B cell (primary cell): ENCODE measurements at regions not wholly inside any gene's neighbourhood (a gene's known extent, or its start where the extent isn't known, plus 50 kb on each side); places are given as distances from the start of the nearest gene placed in this dataset.

Experiments used
- ATAC-seq: fragments of 200-7000 bp; cut with Tn5 transposase; one replicate; pipeline ENCODE4 v1.10.0; 2021; ENCODE audit warnings: low read depth, mild to moderate bottlenecking, moderate number of reproducible peaks, moderate library complexity
- CTCF ChIA-PET: fragments of 350-600 bp; sonication (Branson Sonifier 250); formaldehyde crosslinking; loops from one replicate; lab custom pipeline; 2021; ENCODE audit warnings: antibody characterized with exemption, inconsistent platforms; lab: Charles Lee
- POLR2A ChIA-PET: fragments of 350-600 bp; sonication (Branson Sonifier 250); formaldehyde crosslinking; loops from one replicate; lab custom pipeline; 2021; ENCODE audit warnings: antibody characterized with exemption; lab: Charles Lee
- DNase-seq: peaks from one replicate; pipeline ENCODE4 v3.0.0; 2013
- H2AFZ ChIP-seq: 2 replicates; pipeline ENCODE4 v1.6.1; 2012; ENCODE audit warnings: mild to moderate bottlenecking, low read depth, low read length; ENCODE audit not compliant: insufficient read depth, poor library complexity, severe bottlenecking
- H3K27ac ChIP-seq, 2 donors: 1 replicate in 1 of 2; 2 replicates in 1 of 2; pipeline ENCODE4 v1.5.1; 2012 to 2013; ENCODE audit warnings: low read length in 2 of 2, mild to moderate bottlenecking in 2 of 2, moderate library complexity in 1 of 2
- H3K27me3 ChIP-seq, 4 experiments: fragments of 200-600 bp in 1 of 4; sonication (generic) in 1 of 4; replicated peaks in 1 of 4; 1 replicate in 2 of 4; 2 replicates in 2 of 4; pipeline versions ENCODE4 v1.6.1 to v1.7.0; 2013 to 2016; ENCODE audit warnings: low read length in 3 of 4, mild to moderate bottlenecking in 2 of 4, mixed read lengths in 1 of 4, moderate library complexity in 1 of 4; ENCODE audit not compliant: insufficient read depth in 4 of 4, control insufficient read depth in 3 of 4; ENCODE audit errors: control extremely low read depth in 1 of 4
- H3K36me3 ChIP-seq, 2 experiments: replicated peaks in 1 of 2; 1 replicate in 1 of 2; 2 replicates in 1 of 2; pipeline versions ENCODE4 v1.6.1 to v1.7.1; 2013; ENCODE audit warnings: low read length in 1 of 2; ENCODE audit not compliant: insufficient read depth in 2 of 2, control insufficient read depth in 1 of 2; ENCODE audit errors: control extremely low read depth in 1 of 2, extremely low read depth in 1 of 2
- H3K4me1 ChIP-seq, 2 donors: fragments of 200-600 bp in 1 of 2; sonication (generic) in 1 of 2; 1 replicate in 1 of 2; 2 replicates in 1 of 2; pipeline versions ENCODE4 v1.5.1 to v1.6.1; 2013 to 2017; ENCODE audit warnings: low read length in 2 of 2; ENCODE audit not compliant: control insufficient read depth in 2 of 2, insufficient read depth in 2 of 2
- H3K4me2 ChIP-seq: replicated peaks from 2 replicates; pipeline ENCODE3; 2012; ENCODE audit warnings: mild to moderate bottlenecking, low read depth, low read length; ENCODE audit not compliant: poor library complexity, severe bottlenecking
- H3K4me3 ChIP-seq, 5 experiments: fragments of 200-600 bp in 1 of 5; sonication (generic) in 1 of 5; 1 replicate in 3 of 5; 2 replicates in 2 of 5; pipeline versions ENCODE4 v1.5.1 to v1.7.0; 2011 to 2016; ENCODE audit warnings: low read length in 4 of 5, mild to moderate bottlenecking in 4 of 5, low read depth in 2 of 5, control low read depth in 1 of 5, moderate library complexity in 1 of 5; ENCODE audit not compliant: insufficient read depth in 1 of 5; ENCODE audit errors: control extremely low read depth in 1 of 5, extremely low read depth in 1 of 5
- H3K79me2 ChIP-seq: fragments of 200-600 bp; sonication (generic); one replicate; pipeline ENCODE4 v1.6.0; 2016; ENCODE audit warnings: low read length; ENCODE audit not compliant: control insufficient read depth, insufficient read depth
- H3K9ac ChIP-seq: fragments of 200-600 bp; sonication (generic); 2 replicates; pipeline ENCODE4 v1.6.1; 2017; ENCODE audit warnings: mild to moderate bottlenecking, low read length, moderate library complexity
- H3K9me3 ChIP-seq, 3 donors: one replicate each; pipeline versions ENCODE4 v1.6.1 to v1.7.1; 2013; ENCODE audit warnings: low read length in 2 of 3; ENCODE audit not compliant: control insufficient read depth in 2 of 3, insufficient read depth in 1 of 3; ENCODE audit errors: control extremely low read depth in 1 of 3
- H4K20me1 ChIP-seq: 2 replicates; pipeline ENCODE4 v1.6.0; 2012; ENCODE audit warnings: mild to moderate bottlenecking, low read length; ENCODE audit not compliant: insufficient read depth, control insufficient read depth, poor library complexity, severe bottlenecking
- H3K27ac Mint-ChIP-seq: one replicate; pipeline ENCODE4 v1.8.0; 2021; ENCODE audit warnings: mixed read lengths
- H3K27me3 Mint-ChIP-seq: one replicate; pipeline ENCODE4 v1.8.0; 2021; ENCODE audit warnings: mixed read lengths
- H3K4me1 Mint-ChIP-seq: one replicate; pipeline ENCODE4 v1.8.0; 2021; ENCODE audit warnings: mixed read lengths
- H3K4me3 Mint-ChIP-seq: one replicate; pipeline ENCODE4 v1.8.0; 2021; ENCODE audit warnings: mixed read lengths
- H3K9me3 Mint-ChIP-seq: one replicate; pipeline ENCODE4 v1.8.0; 2022; ENCODE audit warnings: mixed read lengths; ENCODE audit not compliant: insufficient read depth
- CTCF ChIP-seq: fragments of 200-600 bp; IDR thresholded peaks from one replicate; pipeline ENCODE4 v1.8.0; 2022; ENCODE audit warnings: antibody characterized with exemption, mild to moderate bottlenecking
- EZH2 ChIP-seq: IDR thresholded peaks from 2 replicates; pipeline ENCODE4 v1.6.1; 2012; ENCODE audit warnings: borderline replicate concordance, low read depth, mild to moderate bottlenecking, moderate library complexity, low read length; ENCODE audit not compliant: insufficient read depth, poor library complexity, severe bottlenecking
- WGBS: methylation state at CpG from one replicate; pipeline ENCODE4 v1.1.5; 2013; ENCODE audit warnings: missing lambda C conversion rate; ENCODE audit not compliant: insufficient coverage; 5-methylcytosine and 5-hydroxymethylcytosine counted together
- intact Hi-C: fragments of 100-400 bp; cut with micrococcal nuclease; formaldehyde crosslinking; loops from one replicate; pipeline ENCODE4 v1.10.0; 2022

- H3K4me1 Mint-ChIP-seq, result no peaks in the 10 kb centered on the region
- Histone ChIP-seq H3K4me1 (no peaks in the 10 kb centered on the region), H3K27ac (no peak overlapping the region), H3K27me3 (no peaks in the 10 kb centered on the region), H4K20me1 (no peaks in the 10 kb centered on the region), H3K4me3 (no peak overlapping the region), H3K79me2 (no peaks in the 10 kb centered on the region), H3K4me2 (no peak overlapping the region), H3K36me3 (no peaks in the 10 kb centered on the region), H3K9me3 (peaks cover 0 to 3% (median 0%) of the 10 kb centered on the region in 3 donors), H3K9ac (no peak overlapping the region), H2AFZ (no peak overlapping the region)
- DNase-seq (no peak), ATAC-seq (no peak)
- ChIA-PET POLR2A (no interaction called here), CTCF (no interaction called here)
- H3K27ac Mint-ChIP-seq, result no peak overlapping the region
- H3K27me3 Mint-ChIP-seq, result no peaks in the 10 kb centered on the region
- 100% methylated on average over 5 of the region's 6 CpGs for WGBS
- intact Hi-C loops, result no loop called here
- H3K9me3 Mint-ChIP-seq, result no peaks in the 10 kb centered on the region
- TF ChIP-seq CTCF, result no peak
- no peak for TF ChIP-seq EZH2
- no peak overlapping the region for H3K4me3 Mint-ChIP-seq
Measured at GRCh38 chr3:21942328-21942727, 191.3 kb upstream of the ZNF385D start.

GRCh38 chr3:21944251-21944650 lies 193.2 kb upstream of the ZNF385D start:
- TF ChIP-seq CTCF, result no peak
- no peak for TF ChIP-seq EZH2
- H4K20me1 ChIP-seq, result no peaks in the 10 kb centered on the region
- H3K79me2 ChIP-seq, result no peaks in the 10 kb centered on the region
- H3K4me2 ChIP-seq, result no peak overlapping the region
- no peaks in the 10 kb centered on the region for H3K4me1 ChIP-seq
- H3K27ac Mint-ChIP-seq, result no peak overlapping the region
- H3K4me1 Mint-ChIP-seq, result no peaks in the 10 kb centered on the region
- intact Hi-C loops, result no loop called here
- H3K9ac ChIP-seq, result no peak overlapping the region
- 96% methylated on average over 5 of the region's 6 CpGs for WGBS
- no peak for ATAC-seq
- peaks cover 0 to 3% (median 0%) of the 10 kb centered on the region in 3 donors for H3K9me3 ChIP-seq
- H3K4me3 Mint-ChIP-seq, result no peak overlapping the region
- H2AFZ ChIP-seq, result no peak overlapping the region
- ChIA-PET CTCF (no interaction called here), POLR2A (no interaction called here)
- no peaks in the 10 kb centered on the region for H3K27me3 ChIP-seq
- no peak overlapping the region for H3K4me3 ChIP-seq
- DNase-seq, result no peak
- H3K9me3 Mint-ChIP-seq, result no peaks in the 10 kb centered on the region
- H3K27me3 Mint-ChIP-seq, result no peaks in the 10 kb centered on the region
- H3K27ac ChIP-seq, result no peak overlapping the region
- H3K36me3 ChIP-seq, result no peaks in the 10 kb centered on the region
